Body of pancreas (tissue), 4 donors: ENCODE measurements at regions not wholly inside any gene's neighbourhood (a gene's known extent, or its start where the extent isn't known, plus 50 kb on each side); places are given as distances from the start of the nearest gene placed in this dataset.

Source experiments
- ATAC-seq: fragments of 150-250 bp; one replicate; pipeline ENCODE4 v1.9.1; 2016
- DNase-seq, 4 donors: peaks; one replicate each; pipeline ENCODE4 v3.0.0-alpha.2; 2019
- H3K27ac ChIP-seq, 4 donors: fragments of 200-600 bp; sonication (generic); 1 replicate in 3 of 4; 2 replicates in 1 of 4; pipeline versions ENCODE4 v1.5.1 to v1.6.1; 2016 to 2019; ENCODE audit warnings: mild to moderate bottlenecking in 1 of 4, mixed read lengths in 1 of 4, moderate library complexity in 1 of 4
- H3K27me3 ChIP-seq, 2 donors: fragments of 200-600 bp; sonication (generic); one replicate each; pipeline ENCODE4 v1.6.0; 2016; ENCODE audit warnings: mild to moderate bottlenecking in 1 of 2
- H3K36me3 ChIP-seq, 2 donors: fragments of 200-600 bp; sonication (generic); replicated peaks in 1 of 2; 2 replicates each; pipeline ENCODE4 v1.5.1; 2016; ENCODE audit warnings: low read depth in 2 of 2; ENCODE audit not compliant: insufficient read depth in 1 of 2
- H3K4me1 ChIP-seq: fragments of 200-600 bp; sonication (generic); one replicate; pipeline ENCODE4 v1.6.0; 2016
- H3K4me3 ChIP-seq, 2 donors: fragments of 200-600 bp; sonication (generic); 1 replicate in 1 of 2; 2 replicates in 1 of 2; pipeline ENCODE4 v1.5.1; 2016 to 2019
- H3K9me3 ChIP-seq, 3 donors: fragments of 200-600 bp; sonication (generic); 1 replicate in 2 of 3; 2 replicates in 1 of 3; pipeline ENCODE4 v1.5.1; 2016
- POLR2A ChIP-seq, 3 donors: fragments of 450-650 bp; IDR thresholded peaks; one replicate each; pipeline ENCODE4 v1.6.1; 2016; ENCODE audit warnings: antibody characterized with exemption in 3 of 3, mild to moderate bottlenecking in 2 of 3
- WGBS, 2 donors: methylation state at CpG; one replicate each; pipeline ENCODE4 v1.1.5; 2017; 5-methylcytosine and 5-hydroxymethylcytosine counted together
- intact Hi-C: fragments of 100-400 bp; cut with DNase I; formaldehyde crosslinking; loops from one replicate; pipeline ENCODE4 v1.15.1; 2023
- TF ChIP-seq, protein P1 (sequence below), 7 experiments: fragments of 450-650 bp in 4 of 7; fragments of 200-600 bp in 3 of 7; sonication (generic) in 3 of 7; IDR thresholded peaks; one replicate each; pipeline ENCODE4 v1.5.1; 2016 to 2019; ENCODE audit warnings: antibody characterized with exemption in 7 of 7

DNA sequence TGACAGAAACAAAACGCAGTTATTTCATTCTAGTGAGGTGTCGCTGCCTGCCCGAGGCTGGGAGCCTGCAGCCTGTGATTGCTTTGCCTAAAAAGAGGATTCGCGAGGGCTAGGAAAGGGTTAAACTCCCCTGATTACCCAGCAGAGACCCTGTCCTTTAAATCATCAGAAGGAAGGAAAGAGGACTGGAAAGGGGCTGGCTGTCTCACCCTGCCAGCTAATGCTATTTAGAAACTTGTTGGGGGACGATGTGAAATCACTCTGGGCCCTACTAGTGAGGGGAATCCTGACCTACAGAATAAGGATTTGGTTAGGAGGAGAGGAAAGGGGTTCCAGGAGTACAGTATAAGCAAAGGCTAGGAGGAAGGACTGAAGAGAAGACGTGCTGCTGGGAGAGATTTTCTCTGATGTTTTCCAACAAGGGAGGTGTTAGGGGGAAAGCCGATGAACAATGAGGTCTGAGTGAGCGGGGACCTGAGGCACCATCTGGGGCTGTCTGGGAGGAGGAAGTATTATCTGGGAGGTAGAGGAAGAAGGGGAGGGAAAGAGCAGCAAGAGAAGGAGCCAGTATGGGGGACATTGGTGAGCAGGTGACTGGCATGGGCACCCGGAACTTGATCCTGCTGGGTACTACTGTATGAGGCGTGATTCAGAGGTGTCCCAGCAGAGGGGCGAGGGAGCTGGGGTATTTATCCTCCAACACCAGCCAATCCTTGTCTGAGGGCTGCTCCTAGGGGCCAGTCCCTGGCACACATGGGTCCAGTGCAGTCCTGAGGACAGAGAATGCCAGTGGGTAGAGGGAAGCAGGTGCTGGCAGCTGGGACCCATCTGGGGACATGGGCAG is 55.7 kb upstream of the PTPRS start:
- H3K27me3 ChIP-seq, result peaks cover 0 to 26% of the 10 kb centered on the region in 2 donors
- WGBS, 2 donors, result 11 to 17% methylated on average over 11 to 12 of the region's 12 CpGs
- intact Hi-C loops, result no loop called here
- H3K9me3 ChIP-seq, result no peaks in the 10 kb centered on the region
- DNase-seq (no peak), ATAC-seq (no peak)
- H3K4me1 ChIP-seq, result no peaks in the 10 kb centered on the region
- TF ChIP-seq, protein P1, sequence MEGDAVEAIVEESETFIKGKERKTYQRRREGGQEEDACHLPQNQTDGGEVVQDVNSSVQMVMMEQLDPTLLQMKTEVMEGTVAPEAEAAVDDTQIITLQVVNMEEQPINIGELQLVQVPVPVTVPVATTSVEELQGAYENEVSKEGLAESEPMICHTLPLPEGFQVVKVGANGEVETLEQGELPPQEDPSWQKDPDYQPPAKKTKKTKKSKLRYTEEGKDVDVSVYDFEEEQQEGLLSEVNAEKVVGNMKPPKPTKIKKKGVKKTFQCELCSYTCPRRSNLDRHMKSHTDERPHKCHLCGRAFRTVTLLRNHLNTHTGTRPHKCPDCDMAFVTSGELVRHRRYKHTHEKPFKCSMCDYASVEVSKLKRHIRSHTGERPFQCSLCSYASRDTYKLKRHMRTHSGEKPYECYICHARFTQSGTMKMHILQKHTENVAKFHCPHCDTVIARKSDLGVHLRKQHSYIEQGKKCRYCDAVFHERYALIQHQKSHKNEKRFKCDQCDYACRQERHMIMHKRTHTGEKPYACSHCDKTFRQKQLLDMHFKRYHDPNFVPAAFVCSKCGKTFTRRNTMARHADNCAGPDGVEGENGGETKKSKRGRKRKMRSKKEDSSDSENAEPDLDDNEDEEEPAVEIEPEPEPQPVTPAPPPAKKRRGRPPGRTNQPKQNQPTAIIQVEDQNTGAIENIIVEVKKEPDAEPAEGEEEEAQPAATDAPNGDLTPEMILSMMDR (IDR thresholded peaks at IDR 0.05), result no peak
- no peak for TF ChIP-seq POLR2A (IDR thresholded peaks at IDR 0.05)
- no peaks in the 10 kb centered on the region for H3K36me3 ChIP-seq
- no peak overlapping the region for H3K27ac ChIP-seq
- H3K4me3 ChIP-seq, result no peak overlapping the region

DNA sequence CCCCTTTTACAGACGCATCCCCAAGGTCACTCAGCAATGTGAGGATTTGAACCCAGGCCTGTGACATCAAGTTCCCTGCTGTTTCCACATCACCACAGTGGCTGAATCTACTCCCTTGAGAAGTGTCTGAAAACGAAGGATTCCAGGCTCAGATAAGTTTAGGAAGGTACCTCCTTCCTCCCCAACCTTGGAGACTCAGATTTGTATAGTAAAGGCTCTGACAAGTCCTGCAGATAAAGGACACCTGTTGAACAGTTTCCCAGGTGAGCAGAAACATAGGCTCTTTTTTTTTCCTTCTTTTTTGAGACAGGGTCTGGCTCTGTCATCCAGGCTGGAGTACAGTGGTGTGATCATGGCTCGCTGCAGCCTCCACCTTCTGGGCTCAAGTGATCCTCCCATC is 56.4 kb upstream of the PTPRS start:
- peaks cover 0 to 26% of the 10 kb centered on the region in 2 donors for H3K27me3 ChIP-seq
- no peak overlapping the region for H3K27ac ChIP-seq
- no peak overlapping the region for H3K4me3 ChIP-seq
- DNase-seq, result no peak
- WGBS, 2 donors, result 39 to 62% methylated on average over 2 to 3 of the region's 3 CpGs
- intact Hi-C loops, result no loop called here
- no peaks in the 10 kb centered on the region for H3K9me3 ChIP-seq
- no peaks in the 10 kb centered on the region for H3K4me1 ChIP-seq
- no peak for ATAC-seq
- no peaks in the 10 kb centered on the region for H3K36me3 ChIP-seq
- TF ChIP-seq POLR2A (IDR thresholded peaks at IDR 0.05), result no peak
- TF ChIP-seq, protein P1 (IDR thresholded peaks at IDR 0.05), result no peak

DNA sequence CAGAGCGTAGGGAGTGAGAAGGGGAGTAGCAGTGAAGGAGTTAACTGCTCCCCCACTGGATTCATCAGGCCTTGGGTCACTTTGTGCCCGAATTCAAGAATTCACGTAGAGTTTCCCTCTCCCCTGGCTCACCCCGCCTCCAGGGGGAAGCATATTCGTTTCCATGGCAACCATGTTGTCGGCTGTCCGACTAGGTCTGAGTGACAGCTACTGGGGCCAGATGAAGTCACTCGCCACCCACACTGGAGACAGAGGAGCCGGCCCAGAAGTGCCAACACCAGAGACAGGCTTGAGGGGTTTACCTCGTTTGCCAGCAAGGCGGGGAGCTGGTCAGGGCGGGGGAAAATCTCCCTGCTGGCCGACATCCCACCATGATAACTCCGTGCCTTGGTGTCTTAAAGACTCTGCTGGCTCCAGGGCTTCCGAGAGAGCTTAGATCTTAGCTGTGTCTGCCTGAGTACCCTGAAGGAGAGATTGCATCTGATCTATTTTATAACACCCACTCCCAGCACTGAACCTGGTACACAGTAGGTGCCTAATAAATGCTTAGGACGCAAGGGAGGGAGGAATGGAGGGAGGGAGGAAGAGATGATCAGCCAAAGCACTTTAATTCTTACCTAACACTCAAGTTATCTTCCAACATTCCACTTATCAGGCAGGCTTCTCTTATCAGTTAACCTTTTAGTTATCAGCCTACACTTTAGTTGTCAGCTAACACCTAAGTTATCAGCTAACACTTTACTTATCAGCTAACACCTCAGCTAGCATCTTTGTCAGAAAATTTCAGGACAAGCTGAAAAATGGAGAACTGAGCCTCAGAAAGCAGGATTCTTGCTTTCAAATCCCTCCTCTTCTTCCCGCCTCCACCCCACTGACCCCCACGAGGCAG is 57.2 kb upstream of the ZNRF4 start:
- no peak for DNase-seq
- TF ChIP-seq, protein P1 (IDR thresholded peaks at IDR 0.05), result no peak
- TF ChIP-seq POLR2A (IDR thresholded peaks at IDR 0.05), result no peak
- H3K4me3 ChIP-seq, result no peak overlapping the region
- intact Hi-C loops, result no loop called here
- ATAC-seq, result no peak
- 3 to 9% methylated on average over 8 to 18 of the region's 18 CpGs for WGBS, 2 donors
- H3K27me3 ChIP-seq, result peaks cover 0 to 25% of the 10 kb centered on the region in 2 donors
- H3K36me3 ChIP-seq, result no peaks in the 10 kb centered on the region
- no peak overlapping the region for H3K27ac ChIP-seq
- no peaks in the 10 kb centered on the region for H3K4me1 ChIP-seq
- no peaks in the 10 kb centered on the region for H3K9me3 ChIP-seq

DNA sequence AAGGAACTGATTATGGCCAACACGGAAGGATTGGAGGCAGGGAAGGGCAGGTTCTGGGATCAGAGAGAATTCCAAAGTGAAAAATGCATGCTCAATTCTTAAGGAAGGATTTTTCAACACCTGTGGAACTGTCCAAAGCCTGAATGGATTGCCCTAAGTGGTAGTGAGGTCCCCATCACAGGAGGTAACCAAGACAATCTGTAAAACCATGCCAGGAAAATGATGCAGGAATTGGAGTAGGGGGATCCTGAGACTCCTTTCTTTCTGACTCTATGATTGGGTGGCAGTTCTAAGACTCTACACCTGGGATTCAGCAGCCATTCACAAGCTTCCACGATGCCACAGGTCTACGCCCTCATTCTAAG is 56.5 kb upstream of the ZNRF4 start:
- Histone ChIP-seq H3K27ac (no peak overlapping the region), H3K9me3 (no peaks in the 10 kb centered on the region), H3K4me1 (no peaks in the 10 kb centered on the region), H3K36me3 (no peaks in the 10 kb centered on the region), H3K4me3 (no peak overlapping the region), H3K27me3 (peaks cover 0 to 19% of the 10 kb centered on the region in 2 donors)
- ATAC-seq (no peak), DNase-seq (no peak)
- TF ChIP-seq, protein P1 (IDR thresholded peaks at IDR 0.05), result no peak
- TF ChIP-seq POLR2A (IDR thresholded peaks at IDR 0.05), result no peak
- intact Hi-C loops, result no loop called here
- WGBS, 2 donors, result 66 to 70% methylated on average over 3 of the region's 3 CpGs
